Parathyroid adenoma (tissue), 2 donors: ENCODE measurements at regions not wholly inside any gene's neighbourhood (a gene's known extent, or its start where the extent isn't known, plus 50 kb on each side); places are given as distances from the start of the nearest gene placed in this dataset.
"Not testable (repeated sequence)": the region's sequence is repeated elsewhere in the genome, so short reads cannot be mapped to it uniquely, and the experiment has no call there.

Experiments
- H2AFZ ChIP-seq: fragments of 300-600 bp; sonication (generic); one replicate; pipeline ENCODE4 v1.7.0; 2017; ENCODE audit warnings: antibody characterized with exemption, mild to moderate bottlenecking
- H3K27ac ChIP-seq: fragments of 300-600 bp; sonication (generic); one replicate; pipeline ENCODE4 v1.7.0; 2017
- H3K27me3 ChIP-seq: fragments of 300-600 bp; sonication (generic); one replicate; pipeline ENCODE4 v1.7.0; 2017; ENCODE audit warnings: low read length; ENCODE audit not compliant: control insufficient read depth, insufficient read depth
- H3K36me3 ChIP-seq: fragments of 300-600 bp; sonication (generic); one replicate; pipeline ENCODE4 v1.7.0; 2017; ENCODE audit warnings: low read length; ENCODE audit not compliant: control insufficient read depth, insufficient read depth
- H3K4me1 ChIP-seq: fragments of 300-600 bp; sonication (generic); one replicate; pipeline ENCODE4 v1.7.0; 2017; ENCODE audit warnings: control low read depth
- H3K4me2 ChIP-seq: fragments of 300-600 bp; sonication (generic); one replicate; pipeline ENCODE4 v1.7.0; 2017; ENCODE audit warnings: low read length
- H3K4me3 ChIP-seq: fragments of 300-600 bp; sonication (generic); one replicate; pipeline ENCODE4 v1.7.0; 2017; ENCODE audit warnings: low read depth, low read length
- H3K79me2 ChIP-seq: fragments of 300-600 bp; sonication (generic); one replicate; pipeline ENCODE4 v1.7.0; 2017; ENCODE audit warnings: control low read depth
- H3K9ac ChIP-seq: fragments of 300-600 bp; sonication (generic); one replicate; pipeline ENCODE4 v1.7.0; 2017; ENCODE audit warnings: mild to moderate bottlenecking
- H3K9me3 ChIP-seq: fragments of 300-600 bp; sonication (generic); one replicate; pipeline ENCODE4 v1.7.0; 2017; ENCODE audit warnings: low read length; ENCODE audit not compliant: control insufficient read depth
- TF ChIP-seq, protein P1 (sequence below): fragments of 300-600 bp; sonication (generic); IDR thresholded peaks from one replicate; pipeline ENCODE4 v1.7.0; 2017; ENCODE audit warnings: antibody characterized with exemption, mild to moderate bottlenecking
- donor health status: primary hyperparathyroidism.

GRCh38 chr11:81548123-81548522, 1185.5 kb downstream of the FAM181B start:
- Histone ChIP-seq H3K27ac (no peak overlapping the region), H3K36me3 (no peaks in the 10 kb centered on the region), H3K9me3 (no peaks in the 10 kb centered on the region), H2AFZ (no peak overlapping the region), H3K4me2 (no peak overlapping the region), H3K4me3 (no peak overlapping the region), H3K79me2 (no peaks in the 10 kb centered on the region), H3K9ac (no peak overlapping the region), H3K4me1 (no peaks in the 10 kb centered on the region), H3K27me3 (no peaks in the 10 kb centered on the region)
- TF ChIP-seq, protein P1, sequence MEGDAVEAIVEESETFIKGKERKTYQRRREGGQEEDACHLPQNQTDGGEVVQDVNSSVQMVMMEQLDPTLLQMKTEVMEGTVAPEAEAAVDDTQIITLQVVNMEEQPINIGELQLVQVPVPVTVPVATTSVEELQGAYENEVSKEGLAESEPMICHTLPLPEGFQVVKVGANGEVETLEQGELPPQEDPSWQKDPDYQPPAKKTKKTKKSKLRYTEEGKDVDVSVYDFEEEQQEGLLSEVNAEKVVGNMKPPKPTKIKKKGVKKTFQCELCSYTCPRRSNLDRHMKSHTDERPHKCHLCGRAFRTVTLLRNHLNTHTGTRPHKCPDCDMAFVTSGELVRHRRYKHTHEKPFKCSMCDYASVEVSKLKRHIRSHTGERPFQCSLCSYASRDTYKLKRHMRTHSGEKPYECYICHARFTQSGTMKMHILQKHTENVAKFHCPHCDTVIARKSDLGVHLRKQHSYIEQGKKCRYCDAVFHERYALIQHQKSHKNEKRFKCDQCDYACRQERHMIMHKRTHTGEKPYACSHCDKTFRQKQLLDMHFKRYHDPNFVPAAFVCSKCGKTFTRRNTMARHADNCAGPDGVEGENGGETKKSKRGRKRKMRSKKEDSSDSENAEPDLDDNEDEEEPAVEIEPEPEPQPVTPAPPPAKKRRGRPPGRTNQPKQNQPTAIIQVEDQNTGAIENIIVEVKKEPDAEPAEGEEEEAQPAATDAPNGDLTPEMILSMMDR, result no peak

GRCh38 chr11:81539806-81540205, 1193.9 kb downstream of the FAM181B start:
- H3K27ac ChIP-seq, H3K27me3 ChIP-seq, H3K4me3 ChIP-seq, H3K9me3 ChIP-seq, H3K36me3 ChIP-seq, H2AFZ ChIP-seq, H3K79me2 ChIP-seq, H3K4me1 ChIP-seq, H3K4me2 ChIP-seq, H3K9ac ChIP-seq: not testable (repeated sequence)

DNA sequence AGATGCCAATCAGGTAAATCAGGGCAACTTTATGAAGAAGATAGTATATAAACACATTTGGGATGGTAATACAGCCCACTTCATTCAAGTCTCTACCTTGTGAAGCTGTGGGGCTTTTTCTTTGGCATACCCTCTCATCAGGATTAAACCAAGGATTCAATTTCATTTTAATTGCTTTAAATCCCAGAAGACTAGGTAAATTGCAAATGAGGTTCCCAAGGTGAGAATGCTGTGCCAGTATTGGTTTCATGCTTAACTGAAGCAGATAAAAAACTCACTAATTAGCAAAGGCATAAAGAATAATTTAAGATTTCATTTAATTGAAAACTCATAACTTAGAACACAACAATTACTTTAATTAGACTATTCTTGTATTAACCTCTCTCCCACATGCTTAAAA, 1218.1 kb downstream of the FAM181B start:
- H3K36me3 ChIP-seq, result no peaks in the 10 kb centered on the region
- no peak overlapping the region for H3K9ac ChIP-seq
- no peak overlapping the region for H3K4me3 ChIP-seq
- no peaks in the 10 kb centered on the region for H3K4me1 ChIP-seq
- H3K27ac ChIP-seq, result no peak overlapping the region
- no peaks in the 10 kb centered on the region for H3K79me2 ChIP-seq
- H3K27me3 ChIP-seq, result no peaks in the 10 kb centered on the region
- H3K9me3 ChIP-seq, result no peaks in the 10 kb centered on the region
- H3K4me2 ChIP-seq, result no peak overlapping the region
- H2AFZ ChIP-seq, result no peak overlapping the region
- TF ChIP-seq, protein P1, result no peak

- Histone ChIP-seq H3K79me2 (no peaks in the 10 kb centered on the region), H3K36me3 (no peaks in the 10 kb centered on the region), H3K4me3 (no peak overlapping the region), H3K4me2 (no peak overlapping the region), H2AFZ (no peak overlapping the region), H3K9me3 (no peaks in the 10 kb centered on the region), H3K9ac (no peak overlapping the region), H3K27me3 (no peaks in the 10 kb centered on the region), H3K4me1 (no peaks in the 10 kb centered on the region), H3K27ac (no peak overlapping the region)
- TF ChIP-seq, protein P1, result no peak
These were observed 1236.4 kb downstream of the FAM181B start for GRCh38 chr11:81497202-81497804.

DNA sequence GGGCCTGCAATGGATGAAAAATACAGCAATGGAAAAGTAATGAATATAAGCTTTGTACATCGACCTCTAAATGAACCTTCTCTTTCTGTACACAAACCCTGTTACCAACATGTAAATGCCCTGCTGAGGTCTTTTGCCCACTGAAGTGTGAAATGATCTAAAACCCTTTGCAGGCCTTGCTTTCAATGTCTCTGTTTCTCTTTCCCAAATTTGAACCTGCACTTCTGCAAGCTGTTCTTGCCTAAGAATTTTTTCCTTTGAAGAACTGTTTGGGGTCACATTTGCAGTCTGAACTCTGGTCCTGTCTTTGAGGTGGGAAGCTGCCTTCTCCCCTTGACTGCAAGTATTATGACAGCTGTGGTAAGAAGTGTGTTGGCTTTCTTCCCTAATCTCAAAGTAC, 1237.1 kb downstream of the FAM181B start:
- H2AFZ ChIP-seq, result no peak overlapping the region
- no peak overlapping the region for H3K4me3 ChIP-seq
- H3K36me3 ChIP-seq, result no peaks in the 10 kb centered on the region
- H3K79me2 ChIP-seq, result no peaks in the 10 kb centered on the region
- no peaks in the 10 kb centered on the region for H3K4me1 ChIP-seq
- no peak overlapping the region for H3K27ac ChIP-seq
- TF ChIP-seq, protein P1, result no peak
- H3K27me3 ChIP-seq, result no peaks in the 10 kb centered on the region
- no peak overlapping the region for H3K9ac ChIP-seq
- H3K9me3 ChIP-seq, result no peaks in the 10 kb centered on the region
- no peak overlapping the region for H3K4me2 ChIP-seq
